Jurkat, Clone E6-1 (cell line): ENCODE measurements at regions not wholly inside any gene's neighbourhood (a gene's known extent, or its start where the extent isn't known, plus 50 kb on each side); places are given as distances from the start of the nearest gene placed in this dataset.

Experiments used
- DNase-seq: peaks from one replicate; pipeline ENCODE4 v3.0.0-alpha.2; 2011; ENCODE audit warnings: low read depth, low spot score
- H3K4me3 ChIP-seq: 2 replicates; pipeline ENCODE4 v1.5.1; 2011; ENCODE audit warnings: mild to moderate bottlenecking, low read length, control low read depth, moderate library complexity

GRCh38 chr1:69246710-69247109, 321.0 kb upstream of the LRRC7 start:
- DNase-seq, result no peak
- no peak overlapping the region for H3K4me3 ChIP-seq

GRCh38 chr1:69252696-69253095, 315.0 kb upstream of the LRRC7 start:
- no peak for DNase-seq
- no peak overlapping the region for H3K4me3 ChIP-seq

- DNase-seq, result no peak
- no peak overlapping the region for H3K4me3 ChIP-seq
These were observed 311.7 kb upstream of the LRRC7 start for GRCh38 chr1:69256036-69256435.

- DNase-seq, result no peak
- H3K4me3 ChIP-seq, result no peak overlapping the region
These were observed 308.9 kb upstream of the LRRC7 start for GRCh38 chr1:69258842-69259241.

GRCh38 chr1:69263921-69264391, 303.8 kb upstream of the LRRC7 start:
- H3K4me3 ChIP-seq, result no peak overlapping the region
- DNase-seq, result no peak

GRCh38 chr1:69269491-69269890, 298.2 kb upstream of the LRRC7 start:
- no peak for DNase-seq
- no peak overlapping the region for H3K4me3 ChIP-seq

GRCh38 chr1:69271587-69272125, 296.1 kb upstream of the LRRC7 start:
- DNase-seq, result no peak
- no peak overlapping the region for H3K4me3 ChIP-seq

GRCh38 chr1:69272684-69273083, 295.0 kb upstream of the LRRC7 start:
- no peak for DNase-seq
- no peak overlapping the region for H3K4me3 ChIP-seq

GRCh38 chr1:69278923-69279322, 288.8 kb upstream of the LRRC7 start:
- no peak for DNase-seq

GRCh38 chr1:69283516-69283915, 284.2 kb upstream of the LRRC7 start:
- no peak overlapping the region for H3K4me3 ChIP-seq
- no peak for DNase-seq

More at GRCh38 chr1:69278923-69279322, 288.8 kb upstream of the LRRC7 start:
- no peak overlapping the region for H3K4me3 ChIP-seq

- DNase-seq, result no peak
These were observed 283.2 kb upstream of the LRRC7 start for GRCh38 chr1:69284508-69284907.

GRCh38 chr1:69288416-69288815, 279.3 kb upstream of the LRRC7 start:
- no peak overlapping the region for H3K4me3 ChIP-seq
- peak; percentile 28 for DNase-seq

More at GRCh38 chr1:69284508-69284907, 283.2 kb upstream of the LRRC7 start:
- H3K4me3 ChIP-seq, result no peak overlapping the region

- H3K4me3 ChIP-seq, result no peak overlapping the region
- DNase-seq, result peak; percentile 15
These were observed 277.4 kb upstream of the LRRC7 start for GRCh38 chr1:69290291-69290690.

- DNase-seq, result no peak
These were observed 276.2 kb upstream of the LRRC7 start for GRCh38 chr1:69291541-69291940.

GRCh38 chr1:69292833-69293232, 274.9 kb upstream of the LRRC7 start:
- no peak for DNase-seq
- no peak overlapping the region for H3K4me3 ChIP-seq

More at GRCh38 chr1:69291541-69291940, 276.2 kb upstream of the LRRC7 start:
- no peak overlapping the region for H3K4me3 ChIP-seq

- no peak overlapping the region for H3K4me3 ChIP-seq
- DNase-seq, result peak; percentile 59
These were observed 273.6 kb upstream of the LRRC7 start for GRCh38 chr1:69294171-69294570.

- H3K4me3 ChIP-seq, result no peak overlapping the region
- no peak for DNase-seq
These were observed 272.5 kb upstream of the LRRC7 start for GRCh38 chr1:69295265-69295664.

GRCh38 chr1:69305621-69306020, 262.1 kb upstream of the LRRC7 start:
- DNase-seq, result peak; percentile 19
- no peak overlapping the region for H3K4me3 ChIP-seq

GRCh38 chr1:69312055-69312732, 255.5 kb upstream of the LRRC7 start:
- no peak overlapping the region for H3K4me3 ChIP-seq
- no peak for DNase-seq

- H3K4me3 ChIP-seq, result no peak overlapping the region
- no peak for DNase-seq
These were observed 254.6 kb upstream of the LRRC7 start for GRCh38 chr1:69313118-69313517.

GRCh38 chr1:69315416-69315815, 252.3 kb upstream of the LRRC7 start:
- no peak overlapping the region for H3K4me3 ChIP-seq
- no peak for DNase-seq
